Activated naive CD4-positive, alpha-beta T cell treated with Interleukin-2 at 50 U/mL for 16 hours (primary cell): ENCODE measurements at regions not wholly inside any gene's neighbourhood (a gene's known extent, or its start where the extent isn't known, plus 50 kb on each side); places are given as distances from the start of the nearest gene placed in this dataset.
"Not testable (repeated sequence)": the region's sequence is repeated elsewhere in the genome, so short reads cannot be mapped to it uniquely, and the experiment has no call there.

Experiments
- DNase-seq: peaks from one replicate; pipeline ENCODE4 v3.0.0-alpha.2; 2020

DNA sequence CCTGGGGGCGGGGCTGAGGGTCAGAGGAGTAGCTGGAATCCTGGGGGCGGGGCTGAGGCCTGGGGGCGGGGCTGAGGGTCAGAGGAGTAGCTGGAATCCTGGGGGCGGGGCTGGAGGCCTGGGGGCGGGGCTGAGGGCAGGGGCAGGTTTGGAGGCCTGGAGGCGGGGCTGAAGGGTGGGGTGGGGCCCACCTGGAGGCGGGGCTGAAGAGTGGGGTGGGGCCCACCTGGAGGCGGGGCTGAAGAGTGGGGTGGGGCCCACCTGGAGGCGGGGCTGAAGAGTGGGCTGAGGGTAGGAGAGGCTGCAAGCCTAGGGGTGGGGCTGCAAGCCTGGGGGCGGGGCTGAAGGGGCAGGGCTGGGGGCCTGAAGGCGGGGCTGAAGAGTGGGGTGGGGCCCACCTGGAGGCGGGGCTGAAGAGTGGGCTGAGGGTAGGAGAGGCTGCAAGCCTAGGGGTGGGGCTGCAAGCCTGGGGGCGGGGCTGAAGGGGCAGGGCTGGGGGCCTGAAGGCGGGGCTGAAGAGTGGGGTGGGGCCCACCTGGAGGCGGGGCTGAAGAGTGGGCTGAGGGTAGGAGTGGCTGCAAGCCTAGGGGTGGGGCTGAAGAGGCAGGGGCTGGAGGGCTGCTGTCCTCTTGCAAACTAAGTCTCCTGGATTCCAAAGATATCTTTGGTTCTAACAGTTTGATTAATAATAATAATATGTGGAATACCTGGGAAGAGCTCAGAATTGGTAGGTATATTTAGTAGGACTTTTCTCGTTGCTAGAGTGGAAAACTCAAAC is 1329.7 kb downstream of the BRD1 start:
- DNase-seq, result not testable (repeated sequence)

DNA sequence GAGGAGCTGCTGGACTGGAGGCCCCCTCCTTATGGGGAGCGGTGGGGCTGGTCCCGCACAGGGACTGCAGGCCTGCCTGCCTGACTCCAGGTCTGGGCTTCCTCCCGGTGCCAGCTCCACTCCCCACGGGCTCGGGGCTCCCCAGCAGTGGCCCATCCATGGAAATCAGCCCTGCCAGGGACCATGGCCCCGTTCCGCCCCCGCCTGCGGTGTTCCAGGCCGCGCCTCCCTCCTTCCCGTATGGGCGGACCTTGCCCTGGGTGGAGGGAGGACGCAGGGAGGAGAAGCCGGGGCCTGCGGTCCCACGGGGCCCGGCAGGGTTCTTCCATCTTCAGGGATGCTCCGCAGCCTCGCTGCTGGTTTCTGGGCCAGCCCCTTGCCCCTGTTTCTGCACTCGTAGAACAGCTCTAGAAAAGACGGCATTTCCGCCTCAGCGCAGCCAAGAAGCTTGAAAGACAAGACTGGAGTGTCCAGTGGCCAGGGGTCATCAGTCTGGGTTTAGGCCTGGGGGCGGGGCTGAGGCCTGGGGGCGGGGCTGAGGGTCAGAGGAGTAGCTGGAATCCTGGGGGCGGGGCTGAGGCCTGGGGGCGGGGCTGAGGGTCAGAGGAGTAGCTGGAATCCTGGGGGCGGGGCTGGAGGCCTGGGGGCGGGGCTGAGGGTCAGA is 1330.6 kb downstream of the BRD1 start:
- no peak for DNase-seq

DNA sequence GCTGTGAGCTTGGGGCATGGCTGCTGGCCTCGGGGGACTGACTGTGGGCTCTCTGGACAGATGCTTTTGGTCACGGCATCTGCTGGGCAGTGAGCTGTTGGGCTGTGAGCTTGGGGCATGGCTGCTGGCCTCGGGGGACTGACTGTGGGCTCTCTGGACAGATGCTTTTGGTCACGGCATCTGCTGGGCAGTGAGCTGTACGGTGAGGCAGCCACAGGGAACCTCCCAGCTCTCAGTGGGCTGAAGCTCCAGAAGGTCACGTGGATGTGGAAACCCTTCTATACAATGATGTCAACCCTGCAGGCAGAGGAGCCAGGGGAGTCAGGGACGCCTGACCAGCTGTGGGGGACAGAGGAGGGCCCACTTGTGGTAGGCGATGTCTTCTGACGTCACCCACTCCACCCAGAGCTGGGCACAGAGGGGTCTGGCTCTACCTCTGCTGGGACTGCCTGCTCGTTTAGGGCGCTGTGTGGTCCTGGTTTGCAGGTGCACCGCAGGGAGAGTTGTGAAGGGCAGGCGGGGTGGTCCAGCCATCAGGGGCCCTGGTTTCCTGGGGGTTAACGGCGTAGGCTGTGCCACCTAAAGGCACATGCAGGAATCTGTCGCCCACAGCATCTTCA is 1331.3 kb downstream of the BRD1 start:
- DNase-seq, result no peak

DNA sequence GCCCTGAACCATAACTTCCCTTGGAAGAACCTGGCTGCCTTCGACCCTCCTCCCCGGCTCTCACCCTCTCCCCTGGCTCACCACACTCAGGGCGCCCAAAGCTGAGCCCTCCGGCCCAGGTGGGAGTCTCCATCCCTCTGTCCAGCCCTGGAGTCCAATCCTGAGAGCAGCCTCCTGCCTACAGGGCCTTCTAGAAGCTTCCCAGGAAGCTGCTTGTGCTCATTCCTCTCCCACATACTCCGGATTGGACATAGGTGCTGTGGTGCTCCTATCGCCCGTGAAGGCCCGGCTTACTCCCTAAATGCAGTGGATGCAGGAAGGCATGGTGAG is 1332.0 kb downstream of the BRD1 start:
- no peak for DNase-seq

DNA sequence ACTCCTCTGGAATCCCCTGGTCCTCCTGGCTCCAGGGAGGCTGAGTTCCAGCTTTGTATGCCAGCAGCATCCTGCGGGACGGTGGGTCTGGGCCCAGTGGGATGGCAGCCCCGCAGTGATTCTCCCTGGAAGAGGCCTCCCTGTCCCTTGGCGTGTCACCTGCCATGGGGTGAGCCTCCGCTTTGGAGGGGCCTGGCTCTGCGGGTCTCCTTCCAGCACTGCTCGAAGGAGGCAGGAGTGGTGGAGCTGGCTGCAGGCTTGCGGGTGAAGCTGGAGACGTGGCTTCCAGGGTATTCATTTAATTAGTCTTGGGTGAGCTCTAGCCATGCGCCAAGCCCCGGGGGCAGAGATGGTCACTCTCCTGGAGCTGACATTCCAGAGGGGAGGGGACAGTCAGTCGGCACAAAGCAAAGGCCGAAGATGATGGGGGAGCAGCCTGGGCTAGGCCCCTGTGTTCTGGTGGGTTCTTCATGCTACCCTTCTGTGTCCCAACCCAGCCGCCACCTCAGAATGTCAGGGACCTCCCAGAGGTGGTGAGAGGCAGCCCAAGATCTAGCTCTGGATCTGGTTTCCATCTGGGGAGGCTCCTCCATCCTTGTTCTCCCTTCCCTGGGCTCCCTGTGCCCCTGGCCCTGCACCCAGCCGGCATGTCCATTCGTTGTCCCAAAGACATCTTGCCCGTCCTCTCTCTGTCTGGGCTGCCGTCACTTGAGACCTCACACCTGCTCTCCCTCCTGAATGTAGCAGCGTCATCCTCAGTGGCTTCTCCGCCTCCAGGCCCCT is 1332.5 kb downstream of the BRD1 start:
- no peak for DNase-seq

DNA sequence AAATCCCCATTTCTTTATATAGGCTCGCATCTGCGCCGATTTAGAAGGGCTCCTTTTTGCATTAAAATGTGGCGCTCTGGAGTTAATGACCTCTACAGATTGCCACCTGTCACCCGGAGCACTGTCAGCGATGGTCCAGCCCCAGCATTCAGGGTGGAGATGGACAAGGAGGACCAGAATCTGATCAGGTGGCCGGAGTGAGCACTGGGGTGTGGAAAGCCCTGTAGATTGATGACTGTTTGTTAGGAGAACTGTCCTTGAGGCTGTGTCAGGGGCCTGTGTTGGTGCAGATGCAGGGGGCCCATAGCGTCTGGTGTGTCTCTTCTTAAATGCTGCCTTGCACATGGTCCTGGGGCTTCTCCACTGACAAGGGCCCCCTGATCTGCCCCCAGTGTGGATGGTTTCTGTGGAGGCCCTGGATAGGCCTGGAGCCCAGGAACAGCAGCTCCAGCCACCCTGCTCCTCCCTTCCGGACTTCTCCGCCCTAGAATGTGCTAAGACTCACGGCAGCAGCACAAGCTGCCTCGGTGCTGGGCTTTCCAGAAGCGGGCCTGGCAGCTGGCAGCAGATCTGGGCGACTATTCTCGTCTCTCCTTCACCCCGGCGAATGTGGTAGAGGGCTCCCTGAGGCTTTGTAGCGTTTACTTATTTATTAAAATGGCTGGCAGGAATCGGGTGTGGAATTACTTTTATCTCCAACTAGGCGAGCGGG is 1333.3 kb downstream of the BRD1 start:
- no peak for DNase-seq

DNA sequence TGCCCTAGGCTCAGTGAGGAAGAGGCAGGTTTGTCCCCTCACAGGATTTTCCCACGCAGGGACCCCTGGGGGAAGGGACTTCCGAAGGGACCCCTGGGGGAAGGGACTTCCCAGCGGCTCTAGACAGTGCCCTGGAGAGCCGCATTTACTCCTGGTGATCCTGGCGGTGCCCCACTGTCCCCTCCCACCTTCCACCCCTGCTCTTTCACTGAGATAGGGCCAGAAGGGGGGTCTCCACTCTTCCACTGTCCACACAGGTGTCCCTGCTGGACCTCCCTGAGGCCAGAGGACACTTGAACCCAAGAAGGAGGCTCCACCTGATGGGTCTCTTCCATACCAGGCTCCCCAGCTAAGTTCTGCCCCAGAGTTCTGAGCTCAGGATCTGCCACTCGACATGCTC is 1333.9 kb downstream of the BRD1 start:
- no peak for DNase-seq

DNA sequence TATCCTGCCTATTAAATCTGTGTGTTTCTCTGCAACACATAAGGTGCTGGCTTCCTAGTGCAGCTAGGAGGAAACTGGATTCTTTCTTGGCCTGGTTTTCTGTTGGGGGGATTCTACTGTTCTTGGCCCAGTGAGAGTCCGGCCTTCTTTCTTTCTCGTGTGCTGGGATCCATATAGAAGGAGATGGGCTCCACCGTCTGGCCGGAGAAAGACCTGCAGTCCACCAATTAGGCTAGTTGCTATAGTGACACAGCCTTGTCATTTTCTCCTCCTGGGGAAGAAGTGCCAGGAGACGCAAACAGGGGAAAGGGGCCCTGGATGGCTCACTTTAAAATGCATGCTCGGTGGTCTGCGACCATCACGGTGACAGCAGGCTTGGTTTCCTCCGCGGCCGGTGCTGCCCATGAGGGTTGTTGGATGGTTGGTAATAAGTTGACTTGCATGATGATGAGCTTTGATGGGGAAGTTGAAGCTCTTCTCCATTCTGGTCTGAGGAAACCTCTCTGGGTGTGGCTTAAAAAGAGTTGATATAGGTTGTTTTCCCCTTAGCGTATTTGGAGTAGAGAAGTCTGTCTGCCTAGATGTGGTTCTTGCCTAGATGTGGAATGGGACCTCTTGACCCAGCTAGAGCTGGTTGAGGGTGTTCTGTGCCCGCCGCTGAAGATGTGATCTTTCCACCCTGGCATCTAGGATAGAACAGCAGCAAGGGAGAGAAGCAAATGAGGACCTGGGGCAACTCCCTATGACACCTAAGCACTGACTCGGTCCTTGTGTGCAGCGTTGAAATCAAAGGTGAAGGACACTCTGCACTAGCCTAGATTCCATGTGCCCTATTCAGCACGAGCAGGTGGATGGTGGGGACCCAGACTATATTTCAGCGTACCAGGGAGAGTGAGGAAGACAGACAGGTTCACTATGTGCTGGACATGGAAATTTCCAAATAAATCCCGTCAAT is 1335.0 kb downstream of the BRD1 start:
- no peak for DNase-seq

DNA sequence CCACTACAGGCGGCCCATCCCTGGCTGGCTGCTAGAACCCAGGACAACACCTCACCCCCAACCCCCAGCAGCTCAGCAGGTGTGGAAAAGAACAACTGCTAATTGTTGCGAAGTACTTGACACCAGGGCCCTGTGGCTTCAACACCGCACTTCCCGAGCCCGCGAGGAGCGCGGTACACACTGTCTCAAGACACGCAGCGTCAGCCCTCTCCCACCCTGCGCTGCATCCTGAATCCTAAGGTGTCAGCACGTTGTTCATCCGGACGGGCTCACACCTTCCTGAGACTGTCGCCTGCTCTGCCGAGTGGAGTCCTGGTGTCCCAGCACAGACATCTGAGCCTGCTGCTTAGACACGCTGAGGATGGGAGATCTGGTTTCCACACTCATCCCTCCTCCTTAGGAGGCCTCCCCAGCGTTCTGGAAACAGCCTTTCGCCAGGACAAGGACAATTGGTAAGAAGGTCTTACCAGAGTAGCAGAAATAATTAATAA is 1336.2 kb downstream of the BRD1 start:
- DNase-seq, result no peak

DNA sequence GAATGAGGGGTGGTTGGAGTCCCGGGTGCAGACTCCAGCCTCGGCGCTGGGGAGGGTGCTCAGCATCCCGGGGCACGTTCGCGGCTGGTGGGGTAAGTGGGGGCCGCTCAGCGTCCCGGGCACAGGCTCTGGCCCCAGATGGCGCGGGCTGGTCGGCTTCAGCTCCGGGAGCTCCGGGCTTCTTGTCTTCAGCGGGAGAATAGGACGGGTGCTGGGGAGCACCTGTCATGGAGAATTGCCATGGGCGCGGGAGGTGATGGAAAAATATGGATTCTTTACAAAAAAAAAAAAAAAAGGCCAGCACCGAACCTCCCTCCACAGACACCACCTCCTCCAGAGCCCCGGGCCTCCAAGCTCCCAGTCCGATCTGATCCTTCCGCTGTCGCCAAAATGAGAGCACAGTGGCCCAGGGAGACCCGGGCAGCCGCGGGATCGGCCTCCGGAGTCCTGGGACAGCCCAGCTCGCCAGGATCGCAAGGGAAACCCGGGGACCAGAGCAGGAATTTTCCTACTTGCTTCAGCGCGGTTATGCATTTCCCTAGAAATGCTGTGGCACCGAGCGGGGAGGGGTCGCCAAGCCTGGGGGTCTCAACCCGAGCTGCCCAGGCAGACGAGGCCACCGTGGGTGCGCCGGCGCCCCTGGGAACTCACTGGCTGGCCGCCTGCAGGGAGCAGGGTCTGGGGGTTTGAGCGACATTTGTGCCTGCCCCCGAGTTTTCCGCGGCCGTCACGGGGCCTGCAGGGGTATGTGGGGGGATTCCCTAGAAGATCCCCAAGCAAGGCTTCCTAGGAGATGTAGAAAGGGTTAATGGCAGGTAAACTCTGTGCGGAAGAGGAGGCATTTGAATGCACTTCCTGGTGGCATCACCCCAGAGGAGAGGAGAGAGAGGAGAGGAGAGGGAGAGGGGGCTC is 1336.9 kb downstream of the BRD1 start:
- no peak for DNase-seq

DNA sequence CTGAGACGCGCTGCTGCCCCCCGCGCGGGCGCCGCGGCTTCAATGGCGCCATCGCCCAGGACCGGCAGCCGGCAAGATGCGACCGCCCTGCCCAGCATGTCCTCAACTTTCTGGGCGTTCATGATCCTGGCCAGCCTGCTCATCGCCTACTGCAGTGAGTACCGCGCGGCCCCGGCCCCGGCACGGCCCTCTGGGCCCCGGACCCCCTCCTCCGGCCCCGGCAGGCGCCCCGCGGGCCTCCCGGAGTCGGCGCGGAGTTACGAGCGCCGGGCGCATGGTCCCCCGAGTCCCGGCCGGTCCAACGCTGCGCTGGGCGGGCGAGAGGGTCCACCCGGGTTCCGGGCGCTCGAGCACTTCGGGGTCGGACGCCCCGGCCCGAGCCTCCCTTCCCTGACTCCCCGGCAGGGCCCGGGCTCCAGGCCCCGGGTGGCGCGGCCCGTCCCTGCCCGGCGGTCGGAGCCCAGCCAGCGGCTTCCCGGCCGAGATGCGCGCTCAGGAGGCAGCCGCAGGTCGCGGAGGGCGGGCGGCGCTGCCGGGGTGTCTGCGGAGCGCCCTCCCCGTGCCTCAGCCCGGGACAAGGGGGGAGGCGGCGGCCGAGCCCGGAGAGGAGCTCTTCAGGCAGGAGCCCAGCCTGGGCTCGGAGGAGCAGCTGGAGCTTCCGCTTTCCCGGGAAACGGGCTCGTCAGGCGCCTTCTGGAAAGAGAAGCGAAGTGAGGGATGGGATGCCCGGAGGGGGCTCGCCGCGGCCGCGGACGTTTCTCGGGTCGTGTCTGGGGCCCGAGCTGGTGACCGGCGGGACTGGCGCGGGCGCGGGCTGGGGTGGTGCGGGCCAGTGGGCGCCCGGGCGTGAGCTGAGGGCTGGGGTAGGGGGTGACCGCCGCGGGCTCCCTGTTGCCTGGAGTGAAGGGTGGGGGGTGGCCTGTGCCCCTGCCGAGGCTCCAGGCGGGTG is 1337.8 kb downstream of the BRD1 start:
- DNase-seq, result no peak

DNA sequence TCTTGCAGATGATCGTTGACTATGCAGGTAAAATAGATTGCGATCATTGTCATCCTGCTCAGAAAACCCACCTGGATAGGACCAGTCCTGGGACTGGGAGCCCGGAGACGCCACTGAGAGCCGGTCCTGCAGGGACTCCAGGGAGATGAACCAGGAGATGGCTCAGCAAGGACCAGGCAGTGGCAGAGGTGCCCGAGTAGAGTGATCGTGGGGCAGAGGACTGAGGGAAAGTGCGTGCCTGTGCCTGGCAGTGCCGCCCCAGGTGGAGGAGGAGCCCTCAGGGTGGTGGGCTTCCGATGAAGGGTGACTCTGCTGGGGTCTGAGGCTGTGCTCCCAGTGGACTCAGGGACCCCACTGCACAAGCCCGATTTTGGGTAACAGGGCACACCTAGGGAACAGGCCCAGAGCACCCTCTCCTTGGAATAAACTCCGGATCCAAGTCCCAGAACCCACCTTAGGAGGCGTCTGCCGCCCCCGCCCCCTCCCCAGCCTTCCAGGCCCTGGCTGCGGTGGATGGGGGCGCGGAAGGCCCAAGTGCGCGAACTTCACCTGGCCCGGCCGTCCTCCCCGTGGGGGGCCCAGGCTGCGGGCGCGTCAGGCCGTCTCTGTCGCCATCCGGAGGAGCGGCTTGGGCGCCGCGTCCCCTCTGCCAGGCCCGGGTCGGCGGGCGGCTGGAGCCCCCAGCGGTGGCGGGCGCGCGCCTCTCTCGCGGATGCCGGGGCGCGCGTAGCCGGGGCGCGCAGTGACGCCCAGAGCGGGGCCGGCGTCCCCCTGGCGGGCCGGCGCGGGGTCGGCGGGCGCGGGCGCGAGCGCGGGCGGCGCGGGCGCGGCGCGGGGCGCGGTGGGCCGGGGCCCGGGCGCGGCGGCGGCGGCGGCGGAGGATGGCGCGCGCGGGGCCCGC is 1338.8 kb downstream of the BRD1 start:
- no peak for DNase-seq

DNA sequence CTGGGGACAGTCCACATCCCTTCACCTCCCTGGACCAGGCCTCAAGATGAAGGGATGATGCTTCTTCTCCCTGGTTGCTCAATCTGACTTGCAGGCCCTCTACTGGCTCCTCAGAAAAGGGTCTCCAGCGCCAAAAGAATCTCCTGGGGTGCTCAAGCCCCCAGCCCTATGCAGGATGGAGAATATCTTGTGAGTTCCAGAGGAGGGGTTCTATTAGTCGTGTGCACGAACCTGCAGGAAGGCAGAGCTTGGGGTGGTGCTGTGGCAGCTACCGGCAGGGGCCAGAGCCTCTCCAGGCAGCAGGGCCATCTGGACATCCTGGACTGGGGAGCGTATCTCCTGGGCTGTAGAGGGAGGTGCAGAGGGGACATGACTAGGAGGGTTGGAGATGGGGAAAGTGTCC is 1339.5 kb downstream of the BRD1 start:
- no peak for DNase-seq

DNA sequence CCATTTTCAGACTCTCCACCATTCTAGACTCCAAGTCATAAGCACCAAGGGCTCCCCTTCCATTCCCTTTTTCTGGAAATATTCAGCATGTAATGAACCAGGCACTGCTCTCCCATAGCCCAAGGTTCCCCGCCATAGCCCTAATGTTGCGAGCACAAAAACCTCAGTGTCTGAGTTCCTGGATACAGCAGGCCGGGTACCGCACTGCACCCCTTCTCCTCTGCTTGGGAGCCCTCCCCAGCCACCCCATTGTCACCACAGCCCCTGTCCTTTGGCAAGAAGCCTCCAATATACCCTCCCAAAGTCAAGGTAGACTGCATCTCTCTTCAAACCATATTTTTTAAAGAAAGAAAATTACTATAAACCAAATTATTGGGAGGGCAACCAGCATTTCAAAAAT is 1341.1 kb downstream of the BRD1 start:
- DNase-seq, result no peak

DNA sequence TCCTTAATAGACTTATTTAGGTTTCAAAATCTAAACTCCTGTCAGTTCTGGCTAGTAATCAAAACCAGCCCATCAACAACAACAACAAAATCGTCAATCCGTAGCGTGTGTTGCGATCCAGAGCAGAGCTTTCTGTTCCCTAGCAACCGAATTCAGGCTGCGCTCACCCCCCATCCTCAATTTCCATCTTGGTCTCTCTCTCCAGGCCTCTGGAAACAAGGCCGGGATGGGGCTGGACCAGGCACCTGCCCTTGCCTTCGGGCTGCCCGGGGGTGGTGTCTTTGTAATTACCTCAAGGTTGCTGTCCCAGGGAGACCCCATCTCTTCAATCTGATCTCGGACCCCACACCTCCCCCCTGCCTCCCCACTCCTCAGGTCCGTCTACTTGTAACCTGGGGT is 1341.5 kb downstream of the BRD1 start:
- DNase-seq, result no peak

DNA sequence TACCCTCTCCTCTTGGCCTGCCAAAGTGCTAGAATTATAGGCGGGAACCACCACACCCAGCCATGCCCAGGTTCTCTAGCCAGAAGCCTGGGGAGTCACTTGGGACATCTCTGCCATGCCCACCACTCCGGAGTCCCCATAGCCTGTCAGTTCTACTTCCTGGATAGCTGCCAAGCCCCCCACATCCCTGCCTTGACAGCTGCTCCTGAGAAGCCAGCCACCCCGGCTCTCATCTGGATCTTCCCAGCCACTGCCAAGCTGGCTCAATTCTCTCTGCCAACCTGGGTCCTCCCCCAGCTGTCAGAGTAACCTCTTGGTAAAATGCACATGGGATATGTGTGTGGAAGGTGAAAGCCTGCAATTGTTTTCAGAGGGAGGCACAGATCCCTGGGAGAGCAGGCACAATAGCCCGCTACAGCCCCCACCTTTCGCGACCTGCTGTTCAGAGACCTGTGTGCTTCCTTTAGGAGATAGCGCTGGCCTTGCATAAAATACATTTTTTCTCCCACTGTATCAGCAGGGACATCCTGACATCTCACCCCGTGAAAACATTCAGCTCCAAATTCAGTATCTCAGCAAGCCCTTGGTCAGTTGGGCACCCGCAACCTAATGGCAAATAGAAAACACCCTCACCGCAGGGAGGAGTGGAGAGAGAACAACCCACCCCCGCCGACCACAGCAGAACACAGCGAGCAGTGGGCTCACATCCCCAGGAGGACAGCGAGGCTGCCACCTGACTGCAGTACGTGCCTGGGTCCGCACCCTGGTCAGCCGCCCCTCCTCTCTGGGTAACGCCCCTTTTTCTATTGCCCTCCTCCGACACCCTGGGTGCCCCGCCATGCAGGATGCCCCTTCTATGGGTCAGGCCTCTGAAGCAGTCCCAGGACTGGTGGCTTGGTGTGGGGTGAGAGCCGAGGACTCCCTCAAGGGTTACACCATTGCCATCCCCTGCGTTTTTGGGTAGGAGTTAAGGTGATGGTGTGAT is 1342.2 kb downstream of the BRD1 start:
- DNase-seq, result no peak
